Spleen (tissue), 7 donors: ENCODE measurements at regions not wholly inside any gene's neighbourhood (a gene's known extent, or its start where the extent isn't known, plus 50 kb on each side); places are given as distances from the start of the nearest gene placed in this dataset.

Experiments used
- POLR2A ChIP-seq, 3 donors: fragments of 450-650 bp; IDR thresholded peaks; one replicate each; pipeline ENCODE4 v1.5.1; 2017; ENCODE audit warnings: antibody characterized with exemption in 3 of 3, mild to moderate bottlenecking in 1 of 3
- POLR2AphosphoS5 ChIP-seq, 3 donors: sonication (generic); formaldehyde crosslinking; IDR thresholded peaks; one replicate each; pipeline ENCODE4 v1.5.1; 2017; ENCODE audit warnings: antibody characterized with exemption in 3 of 3
- TF ChIP-seq, protein P1 (sequence below), 11 experiments: fragments of 200-600 bp in 7 of 11; fragments of 450-650 bp in 4 of 11; sonication (generic) in 4 of 11; IDR thresholded peaks in 8 of 11; conservative IDR thresholded peaks in 3 of 11; 1 replicate in 7 of 11; 2 replicates in 4 of 11; pipeline versions ENCODE4 v1.4.0 to v1.8.0; 2016 to 2021; ENCODE audit warnings: antibody characterized with exemption in 11 of 11, inconsistent platforms in 4 of 11, mild to moderate bottlenecking in 1 of 11
- donor health status: DM: no; HTN: no; CAD: no; lungs with moderate emphysema.
- donor health status: DM: no; HTN: no; CAD: no.
- donor health status: DM: no; HTN: no; CAD: no.

DNA sequence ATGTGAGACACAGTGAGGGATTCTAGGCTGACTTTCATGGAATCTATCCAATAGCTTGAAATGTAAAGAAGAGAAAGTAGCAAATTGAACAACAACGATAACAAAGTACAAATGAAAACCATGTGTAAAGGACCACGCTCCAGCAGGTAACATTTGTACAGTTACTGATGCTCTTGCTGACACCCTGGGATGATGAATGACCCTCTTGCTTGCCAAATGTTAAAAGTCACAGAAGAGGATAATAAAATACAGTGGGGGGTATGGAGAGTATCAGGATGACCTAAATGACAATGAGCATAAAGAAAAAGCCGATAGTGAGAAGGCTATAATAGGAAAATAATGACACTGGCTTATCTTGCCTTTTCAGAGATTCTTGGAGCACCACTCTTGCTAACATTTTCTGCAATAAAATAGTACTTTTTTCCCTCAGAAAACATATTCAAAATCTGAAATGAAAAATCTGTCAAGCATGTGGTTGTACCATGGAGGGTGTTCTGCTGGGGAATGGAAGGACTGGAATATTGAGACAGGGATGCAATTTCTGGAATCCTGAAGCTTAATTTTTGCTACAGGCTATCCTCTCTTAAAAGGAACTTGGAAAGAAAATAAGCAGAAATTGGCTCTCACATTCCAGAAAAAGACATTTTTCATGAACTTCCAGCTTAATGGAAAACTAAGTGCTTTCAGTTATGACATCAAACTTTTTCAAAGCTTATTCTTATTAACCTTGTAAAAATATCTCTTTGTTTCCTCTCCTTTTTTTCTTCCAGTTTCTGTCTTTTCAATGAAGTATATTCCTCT is 303.2 kb upstream of the GHITM start:
- TF ChIP-seq, protein P1, sequence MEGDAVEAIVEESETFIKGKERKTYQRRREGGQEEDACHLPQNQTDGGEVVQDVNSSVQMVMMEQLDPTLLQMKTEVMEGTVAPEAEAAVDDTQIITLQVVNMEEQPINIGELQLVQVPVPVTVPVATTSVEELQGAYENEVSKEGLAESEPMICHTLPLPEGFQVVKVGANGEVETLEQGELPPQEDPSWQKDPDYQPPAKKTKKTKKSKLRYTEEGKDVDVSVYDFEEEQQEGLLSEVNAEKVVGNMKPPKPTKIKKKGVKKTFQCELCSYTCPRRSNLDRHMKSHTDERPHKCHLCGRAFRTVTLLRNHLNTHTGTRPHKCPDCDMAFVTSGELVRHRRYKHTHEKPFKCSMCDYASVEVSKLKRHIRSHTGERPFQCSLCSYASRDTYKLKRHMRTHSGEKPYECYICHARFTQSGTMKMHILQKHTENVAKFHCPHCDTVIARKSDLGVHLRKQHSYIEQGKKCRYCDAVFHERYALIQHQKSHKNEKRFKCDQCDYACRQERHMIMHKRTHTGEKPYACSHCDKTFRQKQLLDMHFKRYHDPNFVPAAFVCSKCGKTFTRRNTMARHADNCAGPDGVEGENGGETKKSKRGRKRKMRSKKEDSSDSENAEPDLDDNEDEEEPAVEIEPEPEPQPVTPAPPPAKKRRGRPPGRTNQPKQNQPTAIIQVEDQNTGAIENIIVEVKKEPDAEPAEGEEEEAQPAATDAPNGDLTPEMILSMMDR (IDR thresholded peaks at IDR 0.05 in 8 of 11, conservative IDR thresholded peaks at IDR 0.05 in 3 of 11), result no peak
- TF ChIP-seq POLR2A (IDR thresholded peaks at IDR 0.05) (no peak), POLR2AphosphoS5 (IDR thresholded peaks at IDR 0.05) (no peak)
